ENCODE measurements at regions not wholly inside any gene's neighbourhood (a gene's known extent, or its start where the extent isn't known, plus 50 kb on each side); places are given as distances from the start of the nearest gene placed in this dataset.

DNA sequence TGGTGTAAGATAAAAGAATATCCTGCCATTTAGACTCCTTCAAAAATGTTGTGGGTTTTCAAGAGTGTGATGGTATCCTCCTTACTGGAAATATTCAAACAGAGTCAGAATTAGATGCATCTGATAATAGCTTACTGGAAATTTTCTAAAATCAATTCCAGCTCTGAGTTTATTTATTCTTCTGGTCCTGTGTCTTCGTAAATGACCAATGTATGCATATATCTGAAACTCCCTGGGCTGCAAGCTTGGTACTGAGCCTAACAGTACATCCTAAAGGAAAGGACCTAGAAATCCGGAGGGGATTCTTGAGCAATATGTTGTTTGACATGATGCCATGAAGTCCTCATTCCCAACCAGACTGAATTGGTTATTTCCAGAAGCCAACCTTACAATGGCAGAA lies 130.4 kb downstream of the KCNE4 start:
- TF ChIP-seq, protein P1, sequence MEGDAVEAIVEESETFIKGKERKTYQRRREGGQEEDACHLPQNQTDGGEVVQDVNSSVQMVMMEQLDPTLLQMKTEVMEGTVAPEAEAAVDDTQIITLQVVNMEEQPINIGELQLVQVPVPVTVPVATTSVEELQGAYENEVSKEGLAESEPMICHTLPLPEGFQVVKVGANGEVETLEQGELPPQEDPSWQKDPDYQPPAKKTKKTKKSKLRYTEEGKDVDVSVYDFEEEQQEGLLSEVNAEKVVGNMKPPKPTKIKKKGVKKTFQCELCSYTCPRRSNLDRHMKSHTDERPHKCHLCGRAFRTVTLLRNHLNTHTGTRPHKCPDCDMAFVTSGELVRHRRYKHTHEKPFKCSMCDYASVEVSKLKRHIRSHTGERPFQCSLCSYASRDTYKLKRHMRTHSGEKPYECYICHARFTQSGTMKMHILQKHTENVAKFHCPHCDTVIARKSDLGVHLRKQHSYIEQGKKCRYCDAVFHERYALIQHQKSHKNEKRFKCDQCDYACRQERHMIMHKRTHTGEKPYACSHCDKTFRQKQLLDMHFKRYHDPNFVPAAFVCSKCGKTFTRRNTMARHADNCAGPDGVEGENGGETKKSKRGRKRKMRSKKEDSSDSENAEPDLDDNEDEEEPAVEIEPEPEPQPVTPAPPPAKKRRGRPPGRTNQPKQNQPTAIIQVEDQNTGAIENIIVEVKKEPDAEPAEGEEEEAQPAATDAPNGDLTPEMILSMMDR (IDR thresholded peaks at IDR 0.05) = no peak
- no peak for TF ChIP-seq POLR2AphosphoS5 (IDR thresholded peaks at IDR 0.05)
- no peak for TF ChIP-seq POLR2A (IDR thresholded peaks at IDR 0.05)
- no peak for TF ChIP-seq EP300 (IDR thresholded peaks at IDR 0.05)
